ENCODE measurements at regions not wholly inside any gene's neighbourhood (a gene's known extent, or its start where the extent isn't known, plus 50 kb on each side); places are given as distances from the start of the nearest gene placed in this dataset.

DNA sequence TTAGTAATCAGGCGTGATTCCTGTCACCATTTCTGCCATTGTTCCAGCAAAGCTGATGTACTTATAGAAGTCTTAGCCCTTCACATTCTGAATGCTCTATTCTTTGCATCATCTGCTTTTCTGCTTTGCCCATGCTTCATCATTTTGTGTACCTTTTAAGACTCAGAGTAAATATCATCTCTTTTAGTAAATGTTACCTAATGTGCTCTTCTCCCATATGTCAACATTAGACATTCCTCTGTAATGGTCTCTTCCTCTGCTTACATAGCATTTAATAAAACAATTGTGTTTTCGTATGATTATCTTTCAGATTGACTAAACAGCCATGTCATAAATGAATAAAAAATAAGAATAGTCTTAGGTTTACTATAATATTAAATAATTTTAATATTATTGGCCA is 719.6 kb upstream of the GRM3 start:
- Histone ChIP-seq H3K79me2 (ENCODE audit: insufficient read depth, low read depth) (no peaks in the 10 kb centered on the region), H3K27me3 (ENCODE audit: insufficient read depth, low read depth) (no peaks in the 10 kb centered on the region), H3K36me3 (ENCODE audit: insufficient read depth) (no peaks in the 10 kb centered on the region), H3K4me1 (ENCODE audit: low read depth, poor library complexity, severe bottlenecking) (no peaks in the 10 kb centered on the region), H3K4me3 (IDR thresholded peaks at IDR 0.05; ENCODE audit: insufficient read depth, low read depth, low read length) (no peak overlapping the region), H3K4me2 (no peak overlapping the region), H3K27ac (no peak overlapping the region), H4K20me1 (ENCODE audit: insufficient read depth) (no peaks in the 10 kb centered on the region), H3K9ac (no peak overlapping the region), H2AFZ (ENCODE audit: low read depth) (no peak overlapping the region)
- TF ChIP-seq, protein P1, sequence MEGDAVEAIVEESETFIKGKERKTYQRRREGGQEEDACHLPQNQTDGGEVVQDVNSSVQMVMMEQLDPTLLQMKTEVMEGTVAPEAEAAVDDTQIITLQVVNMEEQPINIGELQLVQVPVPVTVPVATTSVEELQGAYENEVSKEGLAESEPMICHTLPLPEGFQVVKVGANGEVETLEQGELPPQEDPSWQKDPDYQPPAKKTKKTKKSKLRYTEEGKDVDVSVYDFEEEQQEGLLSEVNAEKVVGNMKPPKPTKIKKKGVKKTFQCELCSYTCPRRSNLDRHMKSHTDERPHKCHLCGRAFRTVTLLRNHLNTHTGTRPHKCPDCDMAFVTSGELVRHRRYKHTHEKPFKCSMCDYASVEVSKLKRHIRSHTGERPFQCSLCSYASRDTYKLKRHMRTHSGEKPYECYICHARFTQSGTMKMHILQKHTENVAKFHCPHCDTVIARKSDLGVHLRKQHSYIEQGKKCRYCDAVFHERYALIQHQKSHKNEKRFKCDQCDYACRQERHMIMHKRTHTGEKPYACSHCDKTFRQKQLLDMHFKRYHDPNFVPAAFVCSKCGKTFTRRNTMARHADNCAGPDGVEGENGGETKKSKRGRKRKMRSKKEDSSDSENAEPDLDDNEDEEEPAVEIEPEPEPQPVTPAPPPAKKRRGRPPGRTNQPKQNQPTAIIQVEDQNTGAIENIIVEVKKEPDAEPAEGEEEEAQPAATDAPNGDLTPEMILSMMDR (conservative IDR thresholded peaks at IDR 0.05; ENCODE audit: low read depth, low read length): no peak

DNA sequence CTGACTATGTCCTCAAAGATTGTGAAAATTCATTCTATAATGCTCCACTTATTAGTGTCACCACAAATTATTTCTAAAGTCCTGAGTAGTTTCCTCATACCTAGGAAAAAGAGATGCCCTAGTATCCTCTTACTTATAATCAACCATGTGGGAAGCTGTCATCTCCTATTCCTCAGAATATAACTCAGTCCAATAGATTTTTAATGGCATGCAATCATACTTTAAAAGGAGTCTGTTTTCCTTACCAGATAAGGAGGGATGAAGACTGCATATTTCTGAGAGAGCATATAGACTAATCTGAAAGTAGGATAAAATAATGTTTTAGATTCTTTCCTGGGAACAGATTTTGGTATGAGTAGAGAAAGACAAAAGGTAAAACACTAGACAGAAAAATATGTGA is 727.7 kb upstream of the GRM3 start:
- H3K79me2 ChIP-seq (ENCODE audit: insufficient read depth, low read depth): no peaks in the 10 kb centered on the region
- no peaks in the 10 kb centered on the region for H4K20me1 ChIP-seq (ENCODE audit: insufficient read depth)
- H3K27ac ChIP-seq: no peak overlapping the region
- H3K36me3 ChIP-seq (ENCODE audit: insufficient read depth): no peaks in the 10 kb centered on the region; the same call in 1 of the 2 replicates
- H3K4me1 ChIP-seq (ENCODE audit: low read depth, poor library complexity, severe bottlenecking): no peaks in the 10 kb centered on the region
- no peaks in the 10 kb centered on the region for H3K27me3 ChIP-seq (ENCODE audit: insufficient read depth, low read depth)
- H3K9ac ChIP-seq: no peak overlapping the region
- no peak overlapping the region for H3K4me2 ChIP-seq
- no peak overlapping the region for H3K4me3 ChIP-seq (IDR thresholded peaks at IDR 0.05; ENCODE audit: insufficient read depth, low read depth, low read length)
- no peak overlapping the region for H2AFZ ChIP-seq (ENCODE audit: low read depth)
- TF ChIP-seq, protein P1 (conservative IDR thresholded peaks at IDR 0.05; ENCODE audit: low read depth, low read length): no peak

DNA sequence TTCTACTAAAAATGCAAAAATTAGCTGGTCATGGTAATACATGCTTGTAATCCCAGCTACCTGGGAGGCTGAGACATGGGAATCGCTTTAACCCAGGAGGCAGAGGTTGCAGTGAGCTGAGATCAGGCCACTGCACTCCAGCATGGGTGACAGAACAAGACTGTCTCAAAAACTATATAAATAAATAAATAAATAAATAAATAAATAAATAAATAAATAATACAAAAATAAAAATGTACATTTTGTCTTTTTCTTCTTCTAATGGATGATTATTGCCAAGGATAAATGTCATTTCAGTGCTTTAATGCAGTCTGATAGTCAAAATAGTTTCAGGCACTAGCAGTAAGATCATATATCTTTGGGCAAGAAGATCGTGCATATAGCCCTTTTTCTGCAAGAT is 727.6 kb upstream of the SEMA3D start:
- Histone ChIP-seq H3K27ac (no peak overlapping the region), H3K4me3 (IDR thresholded peaks at IDR 0.05; ENCODE audit: insufficient read depth, low read depth, low read length) (no peak overlapping the region), H3K9ac (no peak overlapping the region), H3K4me2 (no peak overlapping the region), H2AFZ (ENCODE audit: low read depth) (no peak overlapping the region), H3K36me3 (ENCODE audit: insufficient read depth) (no peaks in the 10 kb centered on the region; the same call in 1 of the 2 replicates), H3K79me2 (ENCODE audit: insufficient read depth, low read depth) (no peaks in the 10 kb centered on the region), H4K20me1 (ENCODE audit: insufficient read depth) (no peaks in the 10 kb centered on the region), H3K4me1 (ENCODE audit: low read depth, poor library complexity, severe bottlenecking) (no peaks in the 10 kb centered on the region), H3K27me3 (ENCODE audit: insufficient read depth, low read depth) (no peaks in the 10 kb centered on the region)
- TF ChIP-seq, protein P1 (conservative IDR thresholded peaks at IDR 0.05; ENCODE audit: low read depth, low read length): no peak

DNA sequence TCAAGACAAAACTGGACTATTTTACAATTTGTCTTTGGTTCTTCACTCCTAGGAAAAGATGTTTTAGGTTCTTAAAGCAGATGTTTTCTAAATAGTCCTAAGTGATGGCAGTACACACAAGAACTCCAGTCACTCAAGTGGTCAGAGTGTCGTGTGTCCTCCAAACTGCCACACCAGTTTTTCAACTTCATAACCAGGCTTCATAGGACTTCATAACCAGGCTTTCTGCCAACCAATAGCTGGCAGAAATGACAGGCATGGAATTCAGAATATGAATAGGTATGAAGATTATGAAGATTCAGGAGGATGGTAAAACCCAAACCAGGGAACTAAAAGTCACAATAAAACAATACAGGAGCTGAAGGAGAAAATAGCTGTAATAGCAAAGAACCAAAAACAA is 721.2 kb upstream of the SEMA3D start:
- H3K9ac ChIP-seq: no peak overlapping the region
- H3K4me3 ChIP-seq (IDR thresholded peaks at IDR 0.05; ENCODE audit: insufficient read depth, low read depth, low read length): no peak overlapping the region
- H3K36me3 ChIP-seq (ENCODE audit: insufficient read depth): no peaks in the 10 kb centered on the region
- no peak overlapping the region for H3K4me2 ChIP-seq
- no peak overlapping the region for H3K27ac ChIP-seq
- no peaks in the 10 kb centered on the region for H3K4me1 ChIP-seq (ENCODE audit: low read depth, poor library complexity, severe bottlenecking)
- H2AFZ ChIP-seq (ENCODE audit: low read depth): no peak overlapping the region
- H3K79me2 ChIP-seq (ENCODE audit: insufficient read depth, low read depth): no peaks in the 10 kb centered on the region
- TF ChIP-seq, protein P1 (conservative IDR thresholded peaks at IDR 0.05; ENCODE audit: low read depth, low read length): no peak
- H3K27me3 ChIP-seq (ENCODE audit: insufficient read depth, low read depth): no peaks in the 10 kb centered on the region
- H4K20me1 ChIP-seq (ENCODE audit: insufficient read depth): no peaks in the 10 kb centered on the region
